ENCODE measurements at regions not wholly inside any gene's neighbourhood (a gene's known extent, or its start where the extent isn't known, plus 50 kb on each side); places are given as distances from the start of the nearest gene placed in this dataset.
"Not testable (repeated sequence)": the region's sequence is repeated elsewhere in the genome, so short reads cannot be mapped to it uniquely, and the experiment has no call there.

DNA sequence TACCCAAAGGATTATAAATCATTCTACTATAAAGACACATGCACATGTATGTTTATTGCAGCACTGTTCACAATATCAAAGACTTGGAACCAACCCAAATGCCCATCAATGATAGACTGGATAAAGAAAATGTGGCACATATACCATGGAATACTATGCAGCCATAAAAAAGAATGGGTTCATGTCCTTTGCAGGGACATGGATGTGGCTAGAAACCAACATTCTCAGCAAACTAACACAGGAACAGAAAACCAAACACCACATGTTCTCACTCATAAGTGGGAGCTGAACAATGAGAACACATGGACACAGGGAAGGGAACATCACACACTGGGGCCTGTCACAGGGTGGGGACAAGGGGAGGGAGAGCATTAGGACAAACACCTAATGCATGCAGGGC lies 145.9 kb upstream of the RFC3 start:
- H3K79me1 ChIP-seq (ENCODE audit: low read depth in 1 of 2, low read length in 2 of 2); dilution Hi-C loops (cut with HindIII; ENCODE audit: low sequenced_read_pairs, unreplicated experiment); H3K4me3 ChIP-seq (ENCODE audit: insufficient read depth, low read depth, low read length); H2BK5ac ChIP-seq (ENCODE audit: low read depth, low read length, poor library complexity, severe bottlenecking); H3K14ac ChIP-seq (replicated peaks; ENCODE audit: low read depth, low read length); H2AK9ac ChIP-seq (replicated peaks; ENCODE audit: low read depth, low read length, poor library complexity); H3K4me2 ChIP-seq (ENCODE audit: low read depth, low read length); ATAC-seq (ENCODE audit: low read depth); H3K56ac ChIP-seq (ENCODE audit: extremely low read depth, insufficient read depth, low read length); H3K27ac ChIP-seq (ENCODE audit: insufficient read depth, low read length); H4K20me1 ChIP-seq (ENCODE audit: insufficient read depth, low read length); H3K9me3 ChIP-seq (ENCODE audit: control insufficient read depth, insufficient read depth, low read length); H3K18ac ChIP-seq (ENCODE audit: low read depth, low read length); H2BK120ac ChIP-seq (ENCODE audit: low read depth, low read length); H3K4ac ChIP-seq (ENCODE audit: low read depth, low read length); H4K91ac ChIP-seq (ENCODE audit: insufficient read depth, low read depth, low read length); H3K36me3 ChIP-seq (ENCODE audit: control insufficient read depth, insufficient read depth, low read length); H2BK15ac ChIP-seq (ENCODE audit: low read depth, low read length); H3K23ac ChIP-seq (ENCODE audit: low read depth, low read length); intact Hi-C loops (cut with micrococcal nuclease); H3K9me1 ChIP-seq (ENCODE audit: insufficient read depth, low read length); H3K4me1 ChIP-seq (ENCODE audit: control insufficient read depth, insufficient read depth, low read length); DNase-seq; H2AK5ac ChIP-seq (ENCODE audit: low read depth, low read length); BruUV-seq (replicated peaks); H3K9ac ChIP-seq (ENCODE audit: low read depth, low read length); H2AFZ ChIP-seq (replicated peaks; ENCODE audit: low read length, poor library complexity); POLR2A ChIA-PET (ENCODE audit: unreplicated experiment); in situ Hi-C loops (cut with MboI; ENCODE audit: low sequenced_read_pairs); H2BK20ac ChIP-seq (ENCODE audit: low read depth, low read length); H4K8ac ChIP-seq (ENCODE audit: low read depth in 2 of 2, low read length in 2 of 2); H4K5ac ChIP-seq (ENCODE audit: low read depth, low read length): not testable (repeated sequence)
- CTCF ChIA-PET, result interaction anchor here (0.6 kb wide), 1 partner anchor 13 kb away, joined by 4 read pairs; no protein-coding TSS in a partner anchor
- H3K27me3 ChIP-seq (ENCODE audit: control insufficient read depth, insufficient read depth, low read length), result peaks cover 11% of the 10 kb centered on the region

Measured in IMR-90 (cell line).